NCI-H2196 treated with DMSO at 0.1 percent for 48 hours (cell line): ENCODE measurements at regions not wholly inside any gene's neighbourhood (a gene's known extent, or its start where the extent isn't known, plus 50 kb on each side); places are given as distances from the start of the nearest gene placed in this dataset.

Experiments used
- DNase-seq: peaks from one replicate; lab custom pipeline; 2025; ENCODE audit not compliant: unreplicated experiment; lab: John Stamatoyannopoulos, UW

DNA sequence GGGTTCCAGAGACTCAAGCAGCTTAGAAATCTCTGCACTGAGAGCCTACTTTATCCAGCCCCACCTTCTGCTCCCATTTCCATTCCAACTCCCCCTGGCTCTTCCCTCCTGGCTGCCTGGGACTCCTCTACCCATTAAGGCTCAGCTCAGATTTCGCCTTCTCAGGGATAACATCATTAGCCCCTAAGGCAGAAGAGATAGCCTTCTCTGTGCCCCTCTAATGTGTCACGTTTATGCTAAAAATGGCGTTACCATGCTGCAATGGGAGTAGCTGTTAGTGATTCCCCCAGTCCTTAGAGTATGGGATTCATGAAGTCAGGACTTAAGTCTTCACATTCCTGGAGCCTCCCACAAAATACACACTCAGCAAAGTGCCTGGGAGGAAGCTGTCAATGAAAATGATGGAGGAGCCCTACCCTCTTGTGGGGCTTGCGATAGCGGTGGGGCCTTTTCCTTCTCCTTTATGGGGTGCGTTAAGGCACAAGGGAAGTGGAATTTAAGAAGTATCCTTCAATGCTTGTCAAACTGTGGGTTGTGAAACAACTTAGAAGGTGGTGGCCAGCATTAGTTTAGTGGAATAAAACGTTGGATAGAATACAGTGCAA is 144.7 kb upstream of the COPS8 start:
- no peak for DNase-seq

- DNase-seq = no peak
Observed at GRCh38 chr2:236941551-236941950, 144.1 kb upstream of the COPS8 start.

DNA sequence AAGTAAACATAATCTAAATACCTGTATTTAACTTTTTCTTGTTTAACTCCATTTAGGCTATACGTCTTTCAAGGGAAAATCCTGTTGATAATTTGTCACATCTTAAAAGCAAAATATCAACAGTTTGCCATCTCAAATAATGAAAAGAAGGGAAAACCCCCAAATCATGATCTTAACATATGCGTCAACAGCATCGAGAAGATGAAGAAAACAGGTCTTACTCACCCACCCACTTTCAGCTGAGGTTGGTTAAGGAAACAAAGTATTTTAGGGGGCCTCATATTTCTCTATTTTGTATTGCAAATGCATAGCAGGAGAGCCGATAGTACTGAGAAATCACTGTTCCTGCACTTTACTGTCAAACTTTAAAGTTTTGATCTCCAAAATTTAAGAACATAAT is 143.1 kb upstream of the COPS8 start:
- no peak for DNase-seq

GRCh38 chr2:236943068-236943467 is 142.6 kb upstream of the COPS8 start:
- no peak for DNase-seq

- DNase-seq = no peak
Observed at GRCh38 chr2:236943841-236944513, 141.7 kb upstream of the COPS8 start.

DNA sequence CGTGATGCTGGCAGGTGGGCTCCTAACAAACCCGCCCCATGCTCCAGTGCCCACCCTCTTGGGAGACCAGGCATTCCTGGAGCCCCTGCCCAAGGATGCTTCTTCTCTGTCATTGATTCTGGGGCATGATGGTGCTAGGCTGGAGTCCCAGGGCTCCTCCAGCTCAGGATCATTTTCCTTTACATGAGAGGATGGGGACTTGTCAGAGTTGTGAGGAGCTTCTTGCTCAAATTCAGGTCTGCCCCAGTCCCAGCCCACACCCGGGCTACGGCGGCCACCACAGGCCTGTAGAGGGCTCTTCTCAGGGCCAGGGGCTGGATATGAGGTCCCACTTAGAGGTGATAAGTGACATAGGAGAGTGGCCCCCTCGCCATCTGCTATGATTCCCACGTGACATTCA is 141.1 kb upstream of the COPS8 start:
- no peak for DNase-seq

- no peak for DNase-seq
Observed at GRCh38 chr2:236945431-236946016, 140.2 kb upstream of the COPS8 start.

GRCh38 chr2:236946871-236947270 is 138.8 kb upstream of the COPS8 start:
- no peak for DNase-seq

DNA sequence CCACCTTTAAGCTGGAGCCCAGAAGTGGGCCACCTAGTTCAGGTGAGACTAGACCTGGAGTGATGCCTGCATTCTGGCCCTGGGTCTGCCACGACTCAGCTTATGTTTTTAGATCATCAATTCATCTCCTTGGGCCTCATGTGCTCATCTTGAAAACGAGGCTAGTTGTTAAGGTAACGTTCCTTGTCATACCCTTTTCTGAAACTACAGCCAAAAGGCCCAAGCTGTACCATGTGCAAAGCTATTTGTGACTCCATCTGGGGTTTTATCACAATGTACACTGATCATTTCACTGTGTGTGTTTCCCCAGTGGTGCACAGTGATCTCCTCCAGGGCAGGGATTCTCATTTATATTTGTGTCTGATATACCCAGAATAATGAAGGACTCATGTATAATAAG is 138.4 kb upstream of the COPS8 start:
- no peak for DNase-seq

- no peak for DNase-seq
Observed at GRCh38 chr2:236947896-236948295, 137.8 kb upstream of the COPS8 start.

DNA sequence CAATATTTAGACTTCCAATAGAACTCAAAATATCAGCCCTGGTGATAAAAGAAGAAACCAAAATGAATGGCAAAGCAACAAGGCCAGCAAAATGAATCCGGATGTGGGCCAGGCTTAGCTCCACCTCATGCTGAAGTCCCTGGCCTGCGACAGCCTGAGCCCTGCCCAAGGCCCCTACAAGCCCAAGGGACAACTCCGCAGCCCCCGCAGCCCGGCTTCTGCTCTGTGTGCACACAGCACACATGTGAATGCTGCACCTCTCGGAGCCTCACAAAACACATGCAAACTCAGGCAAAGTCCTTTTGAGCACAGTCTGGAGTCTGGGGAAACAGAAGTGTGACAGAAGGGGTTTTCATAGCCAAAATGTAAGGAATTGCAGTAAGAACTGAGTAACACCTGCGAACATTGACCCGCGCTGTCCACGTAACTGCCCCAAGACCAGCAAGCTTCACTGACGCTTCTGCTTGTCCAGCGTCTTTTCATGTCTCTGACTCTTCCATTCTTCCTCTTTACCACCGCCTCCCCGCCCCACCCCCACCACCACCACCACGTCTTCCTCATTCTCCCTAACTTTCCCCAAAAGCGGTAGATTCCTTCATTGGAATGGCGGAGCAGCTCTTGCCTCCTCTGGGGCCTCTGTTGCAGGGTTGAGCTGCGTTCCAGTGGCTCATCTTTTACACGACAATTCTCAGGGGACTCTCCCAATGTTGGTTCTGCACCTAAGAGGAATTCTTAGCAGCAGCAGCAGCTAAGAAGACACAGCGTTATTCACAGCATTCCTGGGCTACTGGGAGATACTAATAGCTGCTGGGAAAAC is 136.4 kb upstream of the COPS8 start:
- DNase-seq = no peak

- no peak for DNase-seq
Observed at GRCh38 chr2:236951830-236952475, 133.7 kb upstream of the COPS8 start.

GRCh38 chr2:236954641-236955040 is 131.0 kb upstream of the COPS8 start:
- DNase-seq = no peak

- no peak for DNase-seq
Observed at GRCh38 chr2:236955521-236956030, 130.1 kb upstream of the COPS8 start.

- DNase-seq = no peak
Observed at GRCh38 chr2:236956031-236956618, 129.6 kb upstream of the COPS8 start.

GRCh38 chr2:236956641-236957040 is 129.0 kb upstream of the COPS8 start:
- no peak for DNase-seq

- DNase-seq = no peak
Observed at GRCh38 chr2:236959036-236959435, 126.7 kb upstream of the COPS8 start.

GRCh38 chr2:236959876-236960275 is 125.8 kb upstream of the COPS8 start:
- DNase-seq = no peak

- no peak for DNase-seq
Observed at GRCh38 chr2:236960531-236960930, 125.2 kb upstream of the COPS8 start.

DNA sequence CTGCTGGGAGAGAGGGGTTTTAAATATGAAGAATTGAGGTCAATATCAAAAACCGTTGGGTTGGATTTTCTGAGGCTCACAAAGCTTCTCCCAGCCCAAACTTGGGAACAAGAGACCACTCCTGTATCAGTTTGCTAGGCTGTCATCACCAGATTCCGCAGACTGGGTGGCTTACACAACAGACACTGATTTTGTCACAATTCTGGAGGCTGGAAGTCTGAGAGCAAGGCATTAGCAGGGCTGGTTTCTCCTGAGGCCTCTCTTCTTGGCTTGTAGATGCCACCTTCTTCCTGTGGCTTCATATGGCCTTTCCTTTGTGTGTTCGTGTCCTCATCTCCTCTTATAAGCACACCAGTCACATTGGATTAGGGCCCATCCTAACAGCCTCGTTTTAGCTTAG is 122.9 kb upstream of the COPS8 start:
- DNase-seq = no peak
